ENCODE measurements at regions not wholly inside any gene's neighbourhood (a gene's known extent, or its start where the extent isn't known, plus 50 kb on each side); places are given as distances from the start of the nearest gene placed in this dataset.

DNA sequence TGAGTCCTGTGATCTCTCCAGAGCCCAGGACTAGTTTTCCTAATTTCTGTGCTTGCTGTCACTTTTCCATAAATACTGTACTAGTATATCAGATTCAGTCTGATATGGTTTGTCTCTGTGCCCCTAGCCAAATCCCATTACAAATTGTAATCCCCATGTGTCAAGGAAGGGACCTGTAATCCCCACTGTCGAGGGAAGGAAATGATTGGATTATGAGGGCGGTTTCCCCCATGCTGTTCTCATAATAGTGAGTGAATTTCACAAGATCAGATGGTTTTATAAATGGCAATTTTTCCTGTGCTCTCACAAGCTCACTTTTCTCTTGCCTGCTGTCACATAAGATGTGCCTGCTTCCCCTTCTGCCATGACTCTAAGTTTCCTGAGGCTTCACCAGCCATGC is 54.8 kb upstream of the IFRD1 start:
- no peak overlapping the region for H3K4me3 Mint-ChIP-seq
- H3K9me3 Mint-ChIP-seq: no peaks in the 10 kb centered on the region
- H3K4me1 Mint-ChIP-seq (ENCODE audit: low read depth): peaks cover 28% of the 10 kb centered on the region
- ATAC-seq (no peak), DNase-seq (no peak)
- peaks cover 8% of the 10 kb centered on the region for H3K27me3 Mint-ChIP-seq (ENCODE audit: low read depth)
- H3K36me3 Mint-ChIP-seq (ENCODE audit: insufficient read depth): no peaks in the 10 kb centered on the region

DNA sequence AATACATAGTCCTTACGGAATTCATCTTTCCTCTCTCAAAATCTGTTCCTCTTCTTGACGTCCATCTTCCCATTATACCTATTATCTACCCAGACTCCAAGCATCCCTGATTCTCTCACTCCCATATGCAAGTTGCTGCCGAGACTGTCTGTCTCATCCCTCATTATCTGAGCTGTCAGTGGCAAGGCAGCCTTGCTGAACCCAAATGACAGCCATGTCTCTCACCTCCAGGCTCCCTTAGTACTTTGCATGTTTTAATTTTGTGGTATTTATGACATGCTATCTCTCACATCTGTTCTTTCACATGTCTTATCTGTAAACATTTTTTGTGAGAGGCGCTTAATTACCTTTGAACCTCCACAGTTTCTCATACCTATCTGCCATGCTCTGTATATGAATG is 54.4 kb upstream of the IFRD1 start:
- Mint-ChIP-seq H3K4me1 (ENCODE audit: low read depth) (peaks cover 28% of the 10 kb centered on the region), H3K27me3 (ENCODE audit: low read depth) (peaks cover 8% of the 10 kb centered on the region), H3K9me3 (no peaks in the 10 kb centered on the region), H3K4me3 (no peak overlapping the region), H3K36me3 (ENCODE audit: insufficient read depth) (no peaks in the 10 kb centered on the region)
- DNase-seq (no peak), ATAC-seq (no peak)

DNA sequence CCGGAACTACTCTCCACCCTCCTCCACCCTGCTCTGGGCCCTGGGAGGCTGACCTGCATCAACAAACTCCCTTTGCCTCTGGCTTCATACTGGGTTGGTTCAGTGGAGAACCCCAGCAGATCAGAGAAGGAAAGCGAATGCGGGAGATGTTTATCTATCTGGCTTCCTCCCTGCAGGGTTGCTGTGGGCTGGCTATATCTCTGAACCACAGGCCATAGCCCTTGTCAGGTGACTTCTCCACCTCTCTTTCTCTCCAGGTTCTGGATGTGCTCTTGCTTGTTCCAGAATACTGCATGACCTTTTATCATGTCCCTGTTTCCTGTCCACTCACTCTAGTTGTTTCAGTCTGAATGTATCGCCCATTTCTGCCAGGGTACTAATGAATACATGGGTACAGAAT is 51.7 kb upstream of the IFRD1 start:
- H3K36me3 Mint-ChIP-seq (ENCODE audit: insufficient read depth): no peaks in the 10 kb centered on the region
- no peaks in the 10 kb centered on the region for H3K9me3 Mint-ChIP-seq
- H3K27me3 Mint-ChIP-seq (ENCODE audit: low read depth): peaks cover 8% of the 10 kb centered on the region
- DNase-seq: no peak
- ATAC-seq: peak in 1 of 2 donors; percentile 30
- no peak overlapping the region for H3K4me3 Mint-ChIP-seq
- peaks cover 19% of the 10 kb centered on the region for H3K4me1 Mint-ChIP-seq (ENCODE audit: low read depth)

DNA sequence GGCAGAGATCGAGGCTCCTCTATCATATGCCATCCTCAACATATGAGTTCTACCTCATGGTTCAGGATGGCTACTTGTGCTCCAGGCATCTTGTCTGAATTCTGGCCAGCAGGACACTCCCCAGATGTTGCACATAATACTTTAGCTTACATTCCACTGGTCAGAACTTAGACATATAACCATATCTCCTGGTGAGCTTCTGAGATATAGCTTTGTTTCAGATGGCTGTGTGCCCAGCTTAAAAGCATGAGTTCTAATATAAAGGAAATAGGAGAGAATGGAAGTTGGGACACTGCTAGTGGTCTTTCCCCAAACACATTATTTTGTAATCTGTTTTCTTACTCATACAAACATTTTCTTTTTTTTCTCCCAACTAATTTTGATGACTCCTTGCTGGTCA is 50.8 kb upstream of the IFRD1 start:
- peaks cover 19% of the 10 kb centered on the region for H3K4me1 Mint-ChIP-seq (ENCODE audit: low read depth)
- H3K27me3 Mint-ChIP-seq (ENCODE audit: low read depth): peaks cover 8% of the 10 kb centered on the region
- no peaks in the 10 kb centered on the region for H3K9me3 Mint-ChIP-seq
- no peak overlapping the region for H3K4me3 Mint-ChIP-seq
- no peak for DNase-seq
- no peaks in the 10 kb centered on the region for H3K36me3 Mint-ChIP-seq (ENCODE audit: insufficient read depth)
- no peak for ATAC-seq

DNA sequence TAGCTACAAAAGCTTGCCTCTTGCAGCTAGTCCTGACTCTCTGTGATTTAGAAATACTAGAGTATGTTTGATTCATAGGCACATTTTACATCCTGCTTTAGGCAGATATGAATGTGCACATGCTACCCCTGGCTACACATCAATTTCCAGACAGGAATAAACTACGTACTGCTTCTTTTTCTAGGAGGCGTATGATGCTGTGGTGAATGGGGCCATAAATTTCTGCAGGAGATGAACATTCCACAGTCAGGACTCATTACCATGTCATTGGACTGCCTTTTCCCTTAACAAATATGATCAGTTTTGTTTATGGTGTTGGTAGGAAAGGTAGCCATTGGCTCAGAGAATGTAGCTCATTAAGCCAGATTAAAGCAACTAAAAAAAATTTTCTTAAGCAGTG is 50.1 kb upstream of the IFRD1 start:
- ATAC-seq: no peak
- Mint-ChIP-seq H3K36me3 (ENCODE audit: insufficient read depth) (no peaks in the 10 kb centered on the region), H3K4me3 (no peak overlapping the region), H3K9me3 (no peaks in the 10 kb centered on the region), H3K4me1 (ENCODE audit: low read depth) (peaks cover 19% of the 10 kb centered on the region), H3K27me3 (ENCODE audit: low read depth) (peaks cover 9% of the 10 kb centered on the region)
- DNase-seq: no peak

Measured in activated T-cell treated with anti-CD3 and anti-CD28 coated beads, Interleukin-2, amount 50 U/mL, for 4 hours (primary cell).